NB4 (cell line): ENCODE measurements at regions not wholly inside any gene's neighbourhood (a gene's known extent, or its start where the extent isn't known, plus 50 kb on each side); places are given as distances from the start of the nearest gene placed in this dataset.

Experiments
- DNase-seq: peaks from one replicate; pipeline ENCODE4 v3.0.0; 2010; ENCODE audit warnings: low read depth
- H3K4me3 ChIP-seq: one replicate; pipeline ENCODE4 v1.5.1; 2011; ENCODE audit warnings: mild to moderate bottlenecking, low read depth, low read length, moderate library complexity
- CTCF ChIP-seq: IDR thresholded peaks from one replicate; pipeline ENCODE4 v1.5.1; 2012; ENCODE audit warnings: low read depth, low read length
- MAX ChIP-seq: IDR thresholded peaks from 2 replicates; pipeline ENCODE4 v1.6.1; 2011; ENCODE audit warnings: low read depth, low read length
- MYC ChIP-seq: IDR thresholded peaks from 2 replicates; pipeline ENCODE4 v1.6.1; 2011; ENCODE audit warnings: low read depth, low read length
- POLR2A ChIP-seq: IDR thresholded peaks from 2 replicates; pipeline ENCODE4 v1.6.1; 2011; ENCODE audit warnings: mild to moderate bottlenecking; ENCODE audit not compliant: insufficient read length; ENCODE audit errors: extremely low read depth

- DNase-seq, result no peak
- TF ChIP-seq MYC (no peak), MAX (no peak), POLR2A (no peak), CTCF (no peak)
- H3K4me3 ChIP-seq, result no peak overlapping the region
Observed at GRCh38 chr2:120683081-120683480, 52.6 kb upstream of the GLI2 start.

GRCh38 chr2:120683701-120684100 lies 52.0 kb upstream of the GLI2 start:
- no peak for DNase-seq
- H3K4me3 ChIP-seq, result no peak overlapping the region
- no peak for TF ChIP-seq CTCF
- no peak for TF ChIP-seq POLR2A
- no peak for TF ChIP-seq MAX
- no peak for TF ChIP-seq MYC

- H3K4me3 ChIP-seq, result no peak overlapping the region
- DNase-seq, result no peak
Observed at GRCh38 chr2:120684289-120685065, 51.2 kb upstream of the GLI2 start.

GRCh38 chr2:120685066-120685973 lies 50.3 kb upstream of the GLI2 start:
- DNase-seq, result no peak
- TF ChIP-seq POLR2A (no peak), CTCF (no peak), MYC (no peak), MAX (no peak)

More at GRCh38 chr2:120684289-120685065, 51.2 kb upstream of the GLI2 start:
- TF ChIP-seq CTCF (no peak), POLR2A (no peak), MAX (no peak), MYC (no peak)

More at GRCh38 chr2:120685066-120685973, 50.3 kb upstream of the GLI2 start:
- no peak overlapping the region for H3K4me3 ChIP-seq
